ENCODE measurements at regions not wholly inside any gene's neighbourhood (a gene's known extent, or its start where the extent isn't known, plus 50 kb on each side); places are given as distances from the start of the nearest gene placed in this dataset.

DNA sequence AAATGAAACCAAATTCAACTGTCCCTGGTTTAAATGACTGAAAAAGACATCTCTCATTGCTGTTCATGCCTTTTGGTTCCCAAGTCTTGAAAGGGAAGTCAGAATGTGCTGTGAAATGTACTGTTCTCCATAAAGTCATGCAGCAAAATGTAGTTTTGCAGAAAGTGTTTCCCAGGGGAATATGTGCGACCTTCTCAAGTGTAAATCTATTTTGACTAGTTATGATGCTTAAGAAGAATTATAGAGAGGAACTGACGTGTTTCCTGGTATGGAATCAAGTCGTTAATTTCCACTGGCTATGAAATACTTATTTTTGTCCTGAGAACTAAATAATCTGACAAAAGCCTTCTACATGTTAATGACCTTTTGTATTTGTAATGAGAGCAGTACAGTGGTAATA lies 223.1 kb downstream of the CLCN4 start:
- TF ChIP-seq, protein P1, sequence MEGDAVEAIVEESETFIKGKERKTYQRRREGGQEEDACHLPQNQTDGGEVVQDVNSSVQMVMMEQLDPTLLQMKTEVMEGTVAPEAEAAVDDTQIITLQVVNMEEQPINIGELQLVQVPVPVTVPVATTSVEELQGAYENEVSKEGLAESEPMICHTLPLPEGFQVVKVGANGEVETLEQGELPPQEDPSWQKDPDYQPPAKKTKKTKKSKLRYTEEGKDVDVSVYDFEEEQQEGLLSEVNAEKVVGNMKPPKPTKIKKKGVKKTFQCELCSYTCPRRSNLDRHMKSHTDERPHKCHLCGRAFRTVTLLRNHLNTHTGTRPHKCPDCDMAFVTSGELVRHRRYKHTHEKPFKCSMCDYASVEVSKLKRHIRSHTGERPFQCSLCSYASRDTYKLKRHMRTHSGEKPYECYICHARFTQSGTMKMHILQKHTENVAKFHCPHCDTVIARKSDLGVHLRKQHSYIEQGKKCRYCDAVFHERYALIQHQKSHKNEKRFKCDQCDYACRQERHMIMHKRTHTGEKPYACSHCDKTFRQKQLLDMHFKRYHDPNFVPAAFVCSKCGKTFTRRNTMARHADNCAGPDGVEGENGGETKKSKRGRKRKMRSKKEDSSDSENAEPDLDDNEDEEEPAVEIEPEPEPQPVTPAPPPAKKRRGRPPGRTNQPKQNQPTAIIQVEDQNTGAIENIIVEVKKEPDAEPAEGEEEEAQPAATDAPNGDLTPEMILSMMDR (tag by site-specific recombination; IDR thresholded peaks at IDR 0.05): no peak
- TF ChIP-seq, protein P2, sequence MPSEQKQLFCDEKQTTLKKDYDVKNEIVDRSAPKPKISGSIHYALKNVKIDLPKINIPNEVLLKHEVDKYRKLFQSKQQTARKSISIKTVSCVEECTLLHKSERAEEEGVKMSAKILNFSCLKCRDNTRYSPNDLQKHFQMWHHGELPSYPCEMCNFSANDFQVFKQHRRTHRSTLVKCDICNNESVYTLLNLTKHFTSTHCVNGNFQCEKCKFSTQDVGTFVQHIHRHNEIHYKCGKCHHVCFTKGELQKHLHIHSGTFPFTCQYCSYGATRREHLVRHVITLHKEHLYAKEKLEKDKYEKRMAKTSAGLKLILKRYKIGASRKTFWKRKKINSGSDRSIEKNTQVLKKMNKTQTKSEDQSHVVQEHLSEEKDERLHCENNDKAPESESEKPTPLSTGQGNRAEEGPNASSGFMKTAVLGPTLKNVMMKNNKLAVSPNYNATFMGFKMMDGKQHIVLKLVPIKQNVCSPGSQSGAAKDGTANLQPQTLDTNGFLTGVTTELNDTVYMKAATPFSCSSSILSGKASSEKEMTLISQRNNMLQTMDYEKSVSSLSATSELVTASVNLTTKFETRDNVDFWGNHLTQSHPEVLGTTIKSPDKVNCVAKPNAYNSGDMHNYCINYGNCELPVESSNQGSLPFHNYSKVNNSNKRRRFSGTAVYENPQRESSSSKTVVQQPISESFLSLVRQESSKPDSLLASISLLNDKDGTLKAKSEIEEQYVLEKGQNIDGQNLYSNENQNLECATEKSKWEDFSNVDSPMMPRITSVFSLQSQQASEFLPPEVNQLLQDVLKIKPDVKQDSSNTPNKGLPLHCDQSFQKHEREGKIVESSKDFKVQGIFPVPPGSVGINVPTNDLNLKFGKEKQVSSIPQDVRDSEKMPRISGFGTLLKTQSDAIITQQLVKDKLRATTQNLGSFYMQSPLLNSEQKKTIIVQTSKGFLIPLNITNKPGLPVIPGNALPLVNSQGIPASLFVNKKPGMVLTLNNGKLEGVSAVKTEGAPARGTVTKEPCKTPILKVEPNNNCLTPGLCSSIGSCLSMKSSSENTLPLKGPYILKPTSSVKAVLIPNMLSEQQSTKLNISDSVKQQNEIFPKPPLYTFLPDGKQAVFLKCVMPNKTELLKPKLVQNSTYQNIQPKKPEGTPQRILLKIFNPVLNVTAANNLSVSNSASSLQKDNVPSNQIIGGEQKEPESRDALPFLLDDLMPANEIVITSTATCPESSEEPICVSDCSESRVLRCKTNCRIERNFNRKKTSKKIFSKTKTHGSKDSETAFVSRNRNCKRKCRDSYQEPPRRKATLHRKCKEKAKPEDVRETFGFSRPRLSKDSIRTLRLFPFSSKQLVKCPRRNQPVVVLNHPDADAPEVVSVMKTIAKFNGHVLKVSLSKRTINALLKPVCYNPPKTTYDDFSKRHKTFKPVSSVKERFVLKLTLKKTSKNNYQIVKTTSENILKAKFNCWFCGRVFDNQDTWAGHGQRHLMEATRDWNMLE (tag by site-specific recombination; conservative IDR thresholded peaks at IDR 0.05; ENCODE audit: low read depth): no peak
- TF ChIP-seq SP2 (tag by site-specific recombination; IDR thresholded peaks at IDR 0.05): no peak
- TF ChIP-seq ZFP41 (tag by site-specific recombination; IDR thresholded peaks at IDR 0.05; ENCODE audit: borderline replicate concordance): no peak
- no peak for TF ChIP-seq ZNF621 (tag by site-specific recombination; IDR thresholded peaks at IDR 0.05)

Measured in HEK293 (cell line).